Lower lobe of right lung (tissue), 2 donors: ENCODE measurements at regions not wholly inside any gene's neighbourhood (a gene's known extent, or its start where the extent isn't known, plus 50 kb on each side); places are given as distances from the start of the nearest gene placed in this dataset.

Source experiments
- ATAC-seq, 2 donors: fragments of 200-7000 bp; cut with Tn5 transposase; one replicate each; pipeline ENCODE4 v1.9.1; 2020 to 2022; ENCODE audit warnings: mild to moderate bottlenecking in 2 of 2, moderate library complexity in 2 of 2
- DNase-seq: peaks from one replicate; pipeline ENCODE4 v3.0.0-alpha.2; 2020
- H3K27ac ChIP-seq: fragments of 200-600 bp; one replicate; pipeline ENCODE4 v1.8.0; 2022
- H3K27me3 ChIP-seq: fragments of 200-600 bp; one replicate; pipeline ENCODE4 v1.8.0; 2022; ENCODE audit warnings: low read depth
- H3K36me3 ChIP-seq: fragments of 200-600 bp; one replicate; pipeline ENCODE4 v1.8.0; 2022; ENCODE audit warnings: mild to moderate bottlenecking
- H3K4me1 ChIP-seq: fragments of 200-600 bp; one replicate; pipeline ENCODE4 v1.8.0; 2022
- H3K4me3 ChIP-seq: fragments of 200-600 bp; one replicate; pipeline ENCODE4 v1.8.0; 2022; ENCODE audit warnings: mild to moderate bottlenecking
- H3K9me3 ChIP-seq: fragments of 200-600 bp; one replicate; pipeline ENCODE4 v1.8.0; 2022
- CTCF ChIP-seq: fragments of 200-600 bp; IDR thresholded peaks from one replicate; pipeline ENCODE4 v1.8.0; 2022; ENCODE audit warnings: antibody characterized with exemption, mild to moderate bottlenecking
- intact Hi-C: fragments of 100-400 bp; cut with DNase I; formaldehyde crosslinking; loops from one replicate; pipeline ENCODE4 v1.11.0; 2022
- donor health status: DM: no; HTN: yes; CAD: no; lungs with severe emphysema.

GRCh38 chr5:60350794-60351193, 349.2 kb downstream of the DEPDC1B start:
- no peaks in the 10 kb centered on the region for H3K36me3 ChIP-seq
- H3K9me3 ChIP-seq, result no peaks in the 10 kb centered on the region
- H3K4me1 ChIP-seq, result no peaks in the 10 kb centered on the region
- intact Hi-C loops, result no loop called here
- H3K27me3 ChIP-seq, result no peaks in the 10 kb centered on the region
- no peak for TF ChIP-seq CTCF
- DNase-seq, result no peak
- ATAC-seq, result no peak
- no peak overlapping the region for H3K27ac ChIP-seq
- H3K4me3 ChIP-seq, result no peak overlapping the region

GRCh38 chr5:60349891-60350415, 350.0 kb downstream of the DEPDC1B start:
- Histone ChIP-seq H3K4me1 (no peaks in the 10 kb centered on the region), H3K4me3 (no peak overlapping the region), H3K9me3 (no peaks in the 10 kb centered on the region), H3K27me3 (no peaks in the 10 kb centered on the region), H3K36me3 (no peaks in the 10 kb centered on the region), H3K27ac (no peak overlapping the region)
- ATAC-seq (no peak), DNase-seq (no peak)
- intact Hi-C loops, result no loop called here
- TF ChIP-seq CTCF, result no peak

GRCh38 chr5:60346393-60346792, 353.6 kb downstream of the DEPDC1B start:
- Histone ChIP-seq H3K4me3 (no peak overlapping the region), H3K36me3 (no peaks in the 10 kb centered on the region), H3K9me3 (no peaks in the 10 kb centered on the region), H3K27ac (no peak overlapping the region), H3K4me1 (no peaks in the 10 kb centered on the region), H3K27me3 (no peaks in the 10 kb centered on the region)
- DNase-seq (no peak), ATAC-seq (no peak)
- TF ChIP-seq CTCF, result no peak
- intact Hi-C loops, result no loop called here

- Histone ChIP-seq H3K4me3 (no peak overlapping the region), H3K4me1 (no peaks in the 10 kb centered on the region), H3K36me3 (no peaks in the 10 kb centered on the region), H3K27ac (no peak overlapping the region), H3K27me3 (no peaks in the 10 kb centered on the region), H3K9me3 (no peaks in the 10 kb centered on the region)
- DNase-seq (no peak), ATAC-seq (no peak)
- intact Hi-C loops, result no loop called here
- TF ChIP-seq CTCF, result no peak
Observed at GRCh38 chr5:60343102-60343501, 356.9 kb downstream of the DEPDC1B start.

GRCh38 chr5:60340965-60341471, 358.9 kb downstream of the DEPDC1B start:
- Histone ChIP-seq H3K36me3 (no peaks in the 10 kb centered on the region), H3K27ac (no peak overlapping the region), H3K9me3 (no peaks in the 10 kb centered on the region), H3K4me3 (no peak overlapping the region), H3K27me3 (no peaks in the 10 kb centered on the region), H3K4me1 (no peaks in the 10 kb centered on the region)
- DNase-seq (no peak), ATAC-seq (peak in 1 of 2 donors; percentile 38)
- TF ChIP-seq CTCF, result no peak
- intact Hi-C loops, result no loop called here
